Calu3 (cell line): ENCODE measurements at regions not wholly inside any gene's neighbourhood (a gene's known extent, or its start where the extent isn't known, plus 50 kb on each side); places are given as distances from the start of the nearest gene placed in this dataset.

Experiments used
- BruUV-seq: library from RNA; stranded (reverse); fragments of 400-500 nt; replicated peaks from 2 replicates; lab custom pipeline; 2021; lab: Mats Ljungman, UMichigan
- CTCF ChIA-PET: fragments of 300-600 bp; sonication (Branson Sonifier 250); formaldehyde crosslinking; loops from one replicate; lab custom pipeline; 2022; ENCODE audit warnings: antibody characterized with exemption; lab: Charles Lee
- DNase-seq: peaks from one replicate; pipeline ENCODE4 v3.0.0; 2022
- H3K27ac Mint-ChIP-seq: one replicate; pipeline ENCODE4 v1.8.0; 2022; ENCODE audit warnings: mixed read lengths; ENCODE audit not compliant: unreplicated experiment
- H3K27me3 Mint-ChIP-seq: one replicate; pipeline ENCODE4 v1.8.0; 2022; ENCODE audit warnings: mixed read lengths; ENCODE audit not compliant: unreplicated experiment
- H3K36me3 Mint-ChIP-seq: one replicate; pipeline ENCODE4 v1.8.0; 2022; ENCODE audit warnings: mild to moderate bottlenecking, moderate library complexity, mixed read lengths; ENCODE audit not compliant: insufficient read depth, unreplicated experiment
- H3K4me1 Mint-ChIP-seq: one replicate; pipeline ENCODE4 v1.8.0; 2022; ENCODE audit warnings: mild to moderate bottlenecking, low read depth, mixed read lengths; ENCODE audit not compliant: unreplicated experiment
- H3K4me3 Mint-ChIP-seq: one replicate; pipeline ENCODE4 v1.8.0; 2022; ENCODE audit warnings: mild to moderate bottlenecking, low read depth, moderate library complexity, mixed read lengths; ENCODE audit not compliant: unreplicated experiment
- H3K9me3 Mint-ChIP-seq: one replicate; pipeline ENCODE4 v1.8.0; 2022; ENCODE audit warnings: low read depth, mixed read lengths; ENCODE audit not compliant: unreplicated experiment
- CTCF ChIP-seq: fragments of 200-600 bp; IDR thresholded peaks from one replicate; pipeline ENCODE4 v1.8.0; 2022; ENCODE audit warnings: antibody characterized with exemption; ENCODE audit not compliant: unreplicated experiment
- intact Hi-C: fragments of 100-400 bp; cut with micrococcal nuclease; formaldehyde crosslinking; loops from one replicate; pipeline ENCODE4 v1.10.0; 2022; ENCODE audit not compliant: unreplicated experiment

GRCh38 chr18:22514655-22515054, 96.9 kb upstream of the CTAGE1 start:
- CTCF ChIA-PET, result no interaction called here
- Mint-ChIP-seq H3K27ac (no peak overlapping the region), H3K4me1 (no peaks in the 10 kb centered on the region), H3K4me3 (no peak overlapping the region), H3K36me3 (no peaks in the 10 kb centered on the region), H3K9me3 (peaks cover 4% of the 10 kb centered on the region), H3K27me3 (no peaks in the 10 kb centered on the region)
- no peak for DNase-seq
- intact Hi-C loops, result no loop called here
- TF ChIP-seq CTCF, result no peak
- no TSS peak for BruUV-seq

GRCh38 chr18:22515250-22515649, 97.5 kb upstream of the CTAGE1 start:
- Mint-ChIP-seq H3K4me1 (peaks cover 2% of the 10 kb centered on the region), H3K27me3 (no peaks in the 10 kb centered on the region), H3K27ac (no peak overlapping the region), H3K36me3 (no peaks in the 10 kb centered on the region), H3K9me3 (peaks cover 3% of the 10 kb centered on the region), H3K4me3 (no peak overlapping the region)
- intact Hi-C loops, result no loop called here
- TF ChIP-seq CTCF, result no peak
- CTCF ChIA-PET, result no interaction called here
- DNase-seq, result no peak
- no TSS peak for BruUV-seq

GRCh38 chr18:22517356-22517755, 99.6 kb upstream of the CTAGE1 start:
- Mint-ChIP-seq H3K36me3 (no peaks in the 10 kb centered on the region), H3K4me3 (no peak overlapping the region), H3K4me1 (peaks cover 13% of the 10 kb centered on the region), H3K27ac (no peak overlapping the region), H3K9me3 (no peaks in the 10 kb centered on the region), H3K27me3 (no peaks in the 10 kb centered on the region)
- BruUV-seq, result no TSS peak
- CTCF ChIA-PET, result no interaction called here
- DNase-seq, result no peak
- intact Hi-C loops, result no loop called here
- no peak for TF ChIP-seq CTCF

- CTCF ChIA-PET, result interaction anchor here (0.5 kb wide), 1 partner anchor 170 kb away, joined by 3 read pairs; no protein-coding TSS in a partner anchor
- Mint-ChIP-seq H3K4me3 (no peak overlapping the region), H3K4me1 (peaks cover 33% of the 10 kb centered on the region), H3K27me3 (no peaks in the 10 kb centered on the region), H3K36me3 (no peaks in the 10 kb centered on the region), H3K27ac (no peak overlapping the region), H3K9me3 (peaks cover 4% of the 10 kb centered on the region)
- intact Hi-C loops, result no loop called here
- TF ChIP-seq CTCF, result no peak
- no peak for DNase-seq
- no TSS peak for BruUV-seq
These were observed 103.5 kb upstream of the CTAGE1 start for GRCh38 chr18:22521026-22521707.
